H1 (cell line): ENCODE measurements at regions not wholly inside any gene's neighbourhood (a gene's known extent, or its start where the extent isn't known, plus 50 kb on each side); places are given as distances from the start of the nearest gene placed in this dataset.

Experiments used
- CTCF ChIA-PET: fragments of 300-600 bp; sonication (Branson Sonifier 250); formaldehyde crosslinking; loops from one replicate; lab custom pipeline; 2021; ENCODE audit not compliant: partially characterized antibody; lab: Charles Lee
- POLR2A ChIA-PET: fragments of 300-600 bp; sonication (Branson Sonifier 250); formaldehyde crosslinking; loops from one replicate; lab custom pipeline; 2021; ENCODE audit warnings: inconsistent platforms; ENCODE audit not compliant: partially characterized antibody; lab: Charles Lee
- DNase-seq, 2 experiments: peaks; one replicate each; pipeline versions ENCODE4 v3.0.0 to v3.0.0-alpha.2; 2010 to 2022; ENCODE audit warnings: low spot score in 2 of 2, low read depth in 1 of 2, mixed read lengths in 1 of 2
- FAIRE-seq: peaks from 2 replicates; lab custom pipeline; 2011; peaks lifted over from hg19 to GRCh38; lab: Jason Lieb, UNC
- H2AFZ ChIP-seq: 2 replicates; pipeline ENCODE4 v1.8.1; 2012; ENCODE audit warnings: low read length, inconsistent platforms
- H2AK5ac ChIP-seq: 2 replicates; pipeline ENCODE4 v1.6.1; 2013; ENCODE audit warnings: low read depth, low read length
- H2BK120ac ChIP-seq: replicated peaks from 2 replicates; pipeline ENCODE3; 2013; ENCODE audit warnings: low read depth, low read length, inconsistent platforms
- H2BK12ac ChIP-seq: 2 replicates; pipeline ENCODE4 v1.6.1; 2013; ENCODE audit warnings: low read depth, low read length
- H2BK15ac ChIP-seq: 2 replicates; pipeline ENCODE4 v1.6.1; 2013; ENCODE audit warnings: low read length
- H2BK20ac ChIP-seq: 2 replicates; pipeline ENCODE4 v1.6.1; 2013; ENCODE audit warnings: low read length
- H2BK5ac ChIP-seq: 2 replicates; pipeline ENCODE4 v1.6.1; 2013; ENCODE audit warnings: low read depth, low read length
- H3K14ac ChIP-seq: 2 replicates; pipeline ENCODE4 v1.6.1; 2013; ENCODE audit warnings: inconsistent platforms; ENCODE audit not compliant: insufficient read length
- H3K18ac ChIP-seq: 2 replicates; pipeline ENCODE4 v1.6.1; 2013; ENCODE audit warnings: low read length; ENCODE audit errors: extremely low read depth
- H3K23ac ChIP-seq: 2 replicates; pipeline ENCODE4 v1.6.1; 2013; ENCODE audit warnings: inconsistent platforms; ENCODE audit not compliant: insufficient read length
- H3K23me2 ChIP-seq: 2 replicates; pipeline ENCODE4 v1.6.1; 2013; ENCODE audit warnings: low read depth, low read length
- H3K27ac ChIP-seq: 2 replicates; pipeline ENCODE4 v1.6.1; 2011; ENCODE audit warnings: low read depth, low read length, inconsistent platforms
- H3K27me3 ChIP-seq, 4 experiments: replicated peaks in 1 of 4; 1 replicate in 1 of 4; 2 replicates in 3 of 4; pipeline versions ENCODE4 v1.6.1 to v1.8.1; 2011 to 2013; ENCODE audit warnings: low read length in 3 of 4, mild to moderate bottlenecking in 3 of 4, inconsistent platforms in 2 of 4, mixed read lengths in 2 of 4, moderate library complexity in 1 of 4; ENCODE audit not compliant: control insufficient read depth in 3 of 4, insufficient read depth in 3 of 4; ENCODE audit errors: extremely low read depth in 1 of 4
- H3K36me3 ChIP-seq, 4 experiments: 2 replicates each; pipeline versions ENCODE4 v1.6.1 to v1.8.1; 2011 to 2013; ENCODE audit warnings: mild to moderate bottlenecking in 4 of 4, low read length in 3 of 4, moderate library complexity in 2 of 4, control low read depth in 1 of 4, inconsistent platforms in 1 of 4; ENCODE audit not compliant: insufficient read depth in 4 of 4, control insufficient read depth in 2 of 4
- H3K4ac ChIP-seq: replicated peaks from 2 replicates; pipeline ENCODE3; 2013; ENCODE audit warnings: low read length, low read depth, mixed read lengths, inconsistent platforms; ENCODE audit not compliant: insufficient read length
- H3K4me1 ChIP-seq, 4 experiments: replicated peaks in 1 of 4; 1 replicate in 1 of 4; 2 replicates in 3 of 4; pipeline versions ENCODE4 v1.6.1 to v1.8.1; 2011 to 2013; ENCODE audit warnings: low read length in 3 of 4, inconsistent platforms in 2 of 4, mixed read lengths in 1 of 4; ENCODE audit not compliant: insufficient read depth in 4 of 4, control insufficient read depth in 3 of 4
- H3K4me2 ChIP-seq, 2 experiments: 2 replicates each; pipeline versions ENCODE4 v1.6.1 to v1.8.1; 2011 to 2013; ENCODE audit warnings: low read depth in 2 of 2, low read length in 2 of 2, control low read depth in 1 of 2, inconsistent platforms in 1 of 2, mild to moderate bottlenecking in 1 of 2; ENCODE audit not compliant: insufficient read depth in 1 of 2
- H3K4me3 ChIP-seq, 4 experiments: fragments of 200-600, 300-600 bp in 1 of 4; sonication (generic), shearing (Covaris generic), sonication (Bioruptor Twin) in 1 of 4; 2 replicates each; pipeline versions ENCODE4 v1.5.1 to v1.8.1; 2011 to 2016; ENCODE audit warnings: low read length in 4 of 4, low read depth in 3 of 4, control low read depth in 2 of 4, inconsistent platforms in 2 of 4, mild to moderate bottlenecking in 2 of 4, mixed read lengths in 1 of 4, moderate library complexity in 1 of 4; ENCODE audit not compliant: insufficient read depth in 2 of 4; ENCODE audit errors: extremely low read depth in 1 of 4
- H3K56ac ChIP-seq: replicated peaks from 2 replicates; pipeline ENCODE3; 2013; ENCODE audit warnings: low read depth, mild to moderate bottlenecking, mixed read lengths, low read length, inconsistent platforms; ENCODE audit not compliant: insufficient read length
- H3K79me1 ChIP-seq: 2 replicates; pipeline ENCODE4 v1.6.1; 2013; ENCODE audit warnings: low read depth, low read length, control low read depth
- H3K79me2 ChIP-seq, 2 experiments: 2 replicates each; pipeline versions ENCODE4 v1.6.1 to v1.8.1; 2012 to 2013; ENCODE audit warnings: low read length in 2 of 2, mild to moderate bottlenecking in 2 of 2, inconsistent platforms in 1 of 2; ENCODE audit not compliant: insufficient read depth in 2 of 2, control insufficient read depth in 1 of 2
- H3K9ac ChIP-seq, 4 experiments: replicated peaks in 1 of 4; 1 replicate in 1 of 4; 2 replicates in 3 of 4; pipeline versions ENCODE4 v1.6.1 to v1.8.1; 2011 to 2013; ENCODE audit warnings: low read depth in 3 of 4, low read length in 3 of 4, control low read depth in 2 of 4, mild to moderate bottlenecking in 2 of 4, moderate library complexity in 2 of 4, inconsistent platforms in 1 of 4; ENCODE audit errors: extremely low read depth in 1 of 4
- H3K9me3 ChIP-seq, 2 experiments: 2 replicates each; pipeline versions ENCODE4 v1.6.1 to v1.8.1; 2012 to 2013; ENCODE audit warnings: mild to moderate bottlenecking in 2 of 2, moderate library complexity in 2 of 2, control low read depth in 1 of 2, inconsistent platforms in 1 of 2, low read depth in 1 of 2, low read length in 1 of 2, mixed read lengths in 1 of 2; ENCODE audit not compliant: insufficient read depth in 2 of 2
- H4K20me1 ChIP-seq, 2 experiments: replicated peaks in 1 of 2; 2 replicates each; pipeline versions ENCODE3 to v1.8.1; 2011 to 2013; ENCODE audit warnings: inconsistent platforms in 2 of 2, low read length in 2 of 2, mild to moderate bottlenecking in 1 of 2; ENCODE audit not compliant: insufficient read depth in 2 of 2, control insufficient read depth in 1 of 2
- H4K5ac ChIP-seq: 2 replicates; pipeline ENCODE4 v1.6.1; 2013; ENCODE audit warnings: low read length, low read depth, mixed read lengths, inconsistent platforms; ENCODE audit not compliant: insufficient read length
- H4K8ac ChIP-seq: 2 replicates; pipeline ENCODE4 v1.8.0; 2013; ENCODE audit warnings: mild to moderate bottlenecking, moderate library complexity, low read length, inconsistent platforms; ENCODE audit not compliant: insufficient read depth; ENCODE audit errors: extremely low read depth
- H4K91ac ChIP-seq: replicated peaks from 2 replicates; pipeline ENCODE3; 2013; ENCODE audit warnings: low read length, mixed read lengths, inconsistent platforms; ENCODE audit not compliant: insufficient read length
- BACH1 ChIP-seq: IDR thresholded peaks from 2 replicates; pipeline ENCODE4 v1.6.1; 2012; ENCODE audit warnings: low read length, improper control_type of control experiment
- BCL11A ChIP-seq, 2 experiments: IDR thresholded peaks; one replicate each; pipeline ENCODE4 v1.6.1; 2011; ENCODE audit warnings: low read depth in 2 of 2, low read length in 2 of 2, mild to moderate bottlenecking in 2 of 2
- BRCA1 ChIP-seq: IDR thresholded peaks from 2 replicates; pipeline ENCODE4 v1.6.1; 2012; ENCODE audit warnings: low read depth, low read length, improper control_type of control experiment
- CBX8 ChIP-seq: fragments of 300-800, 300-1000 bp; sonication (generic); IDR thresholded peaks from 2 replicates; pipeline ENCODE4 v1.7.1; 2016; ENCODE audit warnings: low read depth, low read length, borderline replicate concordance
- CTBP2 ChIP-seq: IDR thresholded peaks from 2 replicates; pipeline ENCODE4 v1.7.0; 2011; ENCODE audit warnings: borderline replicate concordance, mild to moderate bottlenecking, moderate library complexity, mixed read lengths, low read length; ENCODE audit not compliant: insufficient read depth, insufficient read length
- HDAC6 ChIP-seq: IDR thresholded peaks from one replicate; pipeline ENCODE4 v1.7.1; 2012; ENCODE audit warnings: low read depth, mild to moderate bottlenecking, inconsistent platforms, low read length, moderate library complexity
- JUN ChIP-seq: IDR thresholded peaks from 2 replicates; pipeline ENCODE4 v1.6.1; 2011; ENCODE audit warnings: low read depth, mild to moderate bottlenecking, improper control_type of control experiment, low read length
- NANOG ChIP-seq: IDR thresholded peaks from 2 replicates; pipeline ENCODE4 v1.6.1; 2011; ENCODE audit warnings: low read length, low read depth, mild to moderate bottlenecking, inconsistent platforms; ENCODE audit not compliant: insufficient read depth, poor library complexity, severe bottlenecking
- NRF1 ChIP-seq: IDR thresholded peaks from 2 replicates; pipeline ENCODE4 v1.6.1; 2011; ENCODE audit warnings: mild to moderate bottlenecking, low read depth, low read length, improper control_type of control experiment
- RFX5 ChIP-seq: IDR thresholded peaks from 2 replicates; pipeline ENCODE4 v1.6.1; 2011; ENCODE audit warnings: low read depth, low read length, improper control_type of control experiment, borderline replicate concordance
- RNF2 ChIP-seq: fragments of 200-900, 300-1000 bp; sonication (generic); IDR thresholded peaks from 2 replicates; pipeline ENCODE4 v1.7.1; 2016; ENCODE audit warnings: borderline replicate concordance, low read depth, mild to moderate bottlenecking, antibody characterized with exemption, low read length; ENCODE audit not compliant: poor library complexity, severe bottlenecking; ENCODE audit errors: missing control alignments
- TCF12 ChIP-seq: IDR thresholded peaks from 2 replicates; pipeline ENCODE4 v1.6.1; 2011; ENCODE audit warnings: low read depth, mild to moderate bottlenecking, low read length
- WGBS, 2 experiments: shearing (Covaris generic) in 1 of 2; methylation state at CpG; one replicate each; pipeline versions ENCODE4 v1.1.6 to v1.1.7; 2013 to 2015; ENCODE audit warnings: low lambda C conversion rate in 2 of 2, mixed read lengths in 2 of 2, inconsistent platforms in 1 of 2, low coverage in 1 of 2, missing lambda C conversion rate in 1 of 2; ENCODE audit not compliant: insufficient replicate concordance in 2 of 2, insufficient coverage in 1 of 2, insufficient read length in 1 of 2; ENCODE audit errors: extremely low coverage in 1 of 2, missing lambda C conversion rate in 1 of 2; 5-methylcytosine and 5-hydroxymethylcytosine counted together
- TF ChIP-seq, protein P1 (sequence below): IDR thresholded peaks from 2 replicates; pipeline ENCODE4 v1.6.1; 2012; ENCODE audit warnings: low read length, inconsistent platforms

- ChIA-PET POLR2A (no interaction called here), CTCF (interaction anchor here (1.3 kb wide), 1 partner anchor 11 kb away, joined by 3 read pairs; no protein-coding TSS in a partner anchor)
- Histone ChIP-seq H2BK120ac (no peak overlapping the region), H3K27ac (no peak overlapping the region), H2AK5ac (no peak overlapping the region), H3K27me3 (no peaks in the 10 kb centered on the region), H3K4me1 (no peaks in the 10 kb centered on the region), H3K14ac (no peak overlapping the region), H3K9me3 (no peaks in the 10 kb centered on the region), H3K23me2 (no peaks in the 10 kb centered on the region), H3K4me3 (no peak overlapping the region), H4K8ac (no peak overlapping the region), H4K5ac (no peak overlapping the region), H2BK20ac (no peak overlapping the region), H3K4me2 (no peak overlapping the region), H3K23ac (no peak overlapping the region), H2BK15ac (no peak overlapping the region), H3K9ac (no peak overlapping the region), H2BK12ac (no peak overlapping the region), H3K79me1 (no peaks in the 10 kb centered on the region), H3K79me2 (no peaks in the 10 kb centered on the region), H2BK5ac (no peak overlapping the region), H3K36me3 (no peaks in the 10 kb centered on the region), H3K56ac (no peak overlapping the region), H4K91ac (no peak overlapping the region), H4K20me1 (no peaks in the 10 kb centered on the region), H3K4ac (no peak overlapping the region), H2AFZ (no peak overlapping the region), H3K18ac (no peak overlapping the region)
- DNase-seq (no peak), FAIRE-seq (no peak)
- 93% methylated on average over 2 of the region's 2 CpGs; no CpG with 5 or more reads in 1 of the 2 experiments for WGBS, 2 experiments
- TF ChIP-seq JUN: no peak
- TF ChIP-seq BRCA1: no peak
- no peak for TF ChIP-seq RNF2
- no peak for TF ChIP-seq RFX5
- TF ChIP-seq NRF1: no peak
- no peak for TF ChIP-seq CTBP2
- no peak for TF ChIP-seq TCF12
- no peak for TF ChIP-seq NANOG
- no peak for TF ChIP-seq BCL11A (IDR thresholded peaks at IDR 0.05; ENCODE audit: low read depth in 2 of 2, low read length in 2 of 2)
- TF ChIP-seq BACH1: no peak
- TF ChIP-seq CBX8: no peak
- TF ChIP-seq HDAC6: no peak
- TF ChIP-seq, protein P1, sequence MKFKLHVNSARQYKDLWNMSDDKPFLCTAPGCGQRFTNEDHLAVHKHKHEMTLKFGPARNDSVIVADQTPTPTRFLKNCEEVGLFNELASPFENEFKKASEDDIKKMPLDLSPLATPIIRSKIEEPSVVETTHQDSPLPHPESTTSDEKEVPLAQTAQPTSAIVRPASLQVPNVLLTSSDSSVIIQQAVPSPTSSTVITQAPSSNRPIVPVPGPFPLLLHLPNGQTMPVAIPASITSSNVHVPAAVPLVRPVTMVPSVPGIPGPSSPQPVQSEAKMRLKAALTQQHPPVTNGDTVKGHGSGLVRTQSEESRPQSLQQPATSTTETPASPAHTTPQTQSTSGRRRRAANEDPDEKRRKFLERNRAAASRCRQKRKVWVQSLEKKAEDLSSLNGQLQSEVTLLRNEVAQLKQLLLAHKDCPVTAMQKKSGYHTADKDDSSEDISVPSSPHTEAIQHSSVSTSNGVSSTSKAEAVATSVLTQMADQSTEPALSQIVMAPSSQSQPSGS: no peak
These were observed 1900.0 kb downstream of the C4orf33 start for GRCh38 chr4:130995988-130996387.
